GM18870 (cell line): ENCODE measurements at regions not wholly inside any gene's neighbourhood (a gene's known extent, or its start where the extent isn't known, plus 50 kb on each side); places are given as distances from the start of the nearest gene placed in this dataset.

ENCODE experiments used
- ATAC-seq: cut with Tn5 transposase; IDR thresholded peaks from one replicate; pipeline ENCODE4 v1.9.1; 2021; ENCODE audit warnings: moderate library complexity; ENCODE audit not compliant: unreplicated experiment

GRCh38 chr4:14478504-14478903 lies 523.8 kb upstream of the CPEB2 start:
- ATAC-seq = no peak

DNA sequence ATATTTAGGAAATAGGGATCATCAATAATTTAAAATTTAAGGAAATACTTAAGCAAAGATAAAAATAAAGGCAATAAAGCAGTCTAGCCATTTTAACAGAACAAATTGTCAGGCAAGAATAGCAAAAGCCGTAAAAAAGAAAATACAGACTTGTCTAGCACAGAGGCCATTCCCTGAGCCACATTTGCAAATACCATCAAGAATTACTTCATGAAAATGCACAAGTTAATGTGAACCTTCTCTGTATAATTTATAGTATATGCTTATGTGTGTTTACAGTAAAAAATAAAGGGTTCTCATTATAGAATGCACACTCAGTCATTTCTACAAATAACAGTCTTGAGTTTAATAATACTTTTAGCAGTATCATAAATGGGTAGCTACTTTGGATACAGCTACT lies 505.9 kb upstream of the CPEB2 start:
- no peak for ATAC-seq

- no peak for ATAC-seq
Observed at GRCh38 chr4:14496969-14497368, 505.3 kb upstream of the CPEB2 start.

- ATAC-seq = no peak
Observed at GRCh38 chr4:14504162-14504561, 498.1 kb upstream of the CPEB2 start.

DNA sequence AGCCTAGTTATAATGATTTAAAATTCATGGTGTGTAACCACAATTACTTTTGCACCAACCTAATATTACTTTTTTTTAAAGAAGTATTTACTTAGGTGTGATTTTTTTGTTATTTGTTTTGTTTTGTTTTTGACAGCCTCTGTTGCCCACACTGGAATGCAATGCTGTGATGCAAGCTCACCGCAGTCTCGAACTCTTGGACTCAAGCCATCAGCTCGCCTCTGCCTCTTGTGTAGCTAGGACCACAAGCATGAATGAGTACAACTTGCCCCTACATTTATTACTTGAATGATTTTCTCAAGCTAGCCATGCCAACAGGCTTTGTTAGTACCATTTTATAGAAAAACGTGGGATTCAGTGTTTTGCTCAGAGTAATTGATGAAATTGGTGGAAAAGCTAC lies 488.8 kb upstream of the CPEB2 start:
- ATAC-seq = no peak

GRCh38 chr4:14515556-14515955 lies 486.7 kb upstream of the CPEB2 start:
- no peak for ATAC-seq

GRCh38 chr4:14518136-14518535 lies 484.1 kb upstream of the CPEB2 start:
- no peak for ATAC-seq

GRCh38 chr4:14520171-14520570 lies 482.1 kb upstream of the CPEB2 start:
- no peak for ATAC-seq

DNA sequence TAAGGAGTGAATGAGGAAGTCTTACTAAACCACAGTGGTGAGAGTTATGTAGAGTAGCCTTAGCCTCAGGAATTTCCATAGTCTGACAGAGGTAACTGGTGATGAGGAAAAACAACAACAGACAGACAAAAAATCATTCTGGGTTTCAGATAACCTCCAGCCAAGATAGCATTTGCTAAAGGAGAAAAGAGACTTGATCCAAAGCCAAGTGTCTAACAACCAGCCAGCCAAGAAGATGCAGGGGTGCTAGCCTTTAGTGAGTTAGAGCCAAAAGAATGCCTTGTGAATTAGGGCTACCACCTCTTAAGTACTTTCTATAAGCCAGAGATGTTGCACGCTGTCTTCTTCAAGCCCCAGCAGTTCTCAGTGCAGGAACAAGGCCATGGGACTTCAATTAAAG lies 478.0 kb upstream of the CPEB2 start:
- no peak for ATAC-seq

GRCh38 chr4:14528918-14529317 lies 473.4 kb upstream of the CPEB2 start:
- no peak for ATAC-seq

GRCh38 chr4:14529653-14530052 lies 472.6 kb upstream of the CPEB2 start:
- no peak for ATAC-seq

- no peak for ATAC-seq
Observed at GRCh38 chr4:14532436-14532835, 469.8 kb upstream of the CPEB2 start.

DNA sequence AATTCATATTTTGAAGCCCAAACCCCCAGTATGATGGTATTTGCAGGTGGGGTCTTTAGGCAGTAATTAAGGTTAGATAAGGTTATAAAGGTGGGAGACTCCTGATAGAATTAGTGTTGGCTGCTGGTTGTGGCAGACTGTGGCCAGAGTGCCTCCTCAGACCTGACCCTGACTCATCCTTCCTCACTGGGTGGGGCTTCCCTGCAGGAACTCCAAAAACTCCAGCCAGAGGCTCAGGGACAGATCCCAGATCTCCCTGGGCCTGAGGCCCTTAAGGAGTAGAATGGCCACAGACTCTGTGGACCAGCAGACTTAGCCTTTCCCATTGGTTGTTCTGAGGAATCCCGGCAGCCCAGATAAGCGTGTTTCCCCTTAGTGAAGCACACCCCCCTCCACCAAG lies 463.0 kb upstream of the CPEB2 start:
- ATAC-seq = no peak

- ATAC-seq = no peak
Observed at GRCh38 chr4:14545163-14545562, 457.1 kb upstream of the CPEB2 start.

DNA sequence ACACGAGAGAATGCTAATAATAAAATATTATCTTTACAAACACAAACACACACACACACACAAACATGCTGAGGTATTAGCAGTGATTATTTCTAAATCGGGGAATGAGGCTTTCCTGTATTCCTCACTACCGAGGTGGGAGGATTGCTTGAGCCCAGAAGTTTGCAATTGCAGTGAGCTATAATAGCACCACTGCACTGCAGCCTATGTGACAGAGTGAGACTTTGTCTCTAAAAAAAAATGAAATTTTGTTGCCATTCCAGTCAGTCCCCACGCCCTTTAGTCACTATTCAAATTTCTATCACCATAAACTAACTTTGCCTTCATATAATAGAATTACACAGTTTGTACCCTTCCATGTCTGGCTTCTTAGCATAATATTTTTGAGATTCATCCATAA lies 456.5 kb upstream of the CPEB2 start:
- ATAC-seq = no peak

DNA sequence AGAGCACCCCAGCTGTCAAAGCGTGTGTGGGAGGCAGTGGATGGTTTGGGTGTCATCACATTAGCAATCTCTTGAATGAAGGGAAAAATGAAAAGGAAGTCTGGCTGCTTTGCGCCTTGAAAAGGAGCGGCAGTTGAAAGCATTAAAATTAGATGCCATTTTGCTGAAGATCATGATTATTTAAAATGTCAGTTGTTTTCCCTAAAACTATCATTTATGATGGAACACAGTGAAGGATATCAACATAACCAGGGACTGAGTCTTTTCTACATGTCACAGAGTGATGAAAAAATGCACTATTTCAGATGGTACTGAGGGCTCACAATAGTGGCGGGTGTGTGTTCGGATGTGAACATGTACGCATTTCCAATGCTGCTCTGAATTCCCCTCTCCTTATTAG lies 450.2 kb upstream of the CPEB2 start:
- ATAC-seq = no peak

DNA sequence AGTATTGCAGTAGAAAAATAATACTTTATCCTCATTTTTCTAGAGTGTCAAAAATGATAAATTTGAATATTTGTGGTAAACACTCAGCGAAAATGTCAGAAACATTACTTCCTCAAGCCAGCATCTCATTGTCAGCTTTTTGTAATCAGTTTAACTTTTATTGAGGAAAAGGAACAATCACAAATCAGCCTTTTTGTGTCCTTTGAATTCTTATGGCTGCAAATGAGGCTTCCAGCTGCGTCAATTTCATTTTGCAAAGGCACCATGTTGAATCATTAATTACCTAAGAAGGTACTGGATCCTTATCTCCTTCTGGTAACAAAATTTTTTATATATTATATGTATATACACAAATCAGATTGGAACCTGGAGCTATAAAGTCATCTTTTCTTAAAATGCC lies 442.6 kb upstream of the CPEB2 start:
- ATAC-seq = no peak

DNA sequence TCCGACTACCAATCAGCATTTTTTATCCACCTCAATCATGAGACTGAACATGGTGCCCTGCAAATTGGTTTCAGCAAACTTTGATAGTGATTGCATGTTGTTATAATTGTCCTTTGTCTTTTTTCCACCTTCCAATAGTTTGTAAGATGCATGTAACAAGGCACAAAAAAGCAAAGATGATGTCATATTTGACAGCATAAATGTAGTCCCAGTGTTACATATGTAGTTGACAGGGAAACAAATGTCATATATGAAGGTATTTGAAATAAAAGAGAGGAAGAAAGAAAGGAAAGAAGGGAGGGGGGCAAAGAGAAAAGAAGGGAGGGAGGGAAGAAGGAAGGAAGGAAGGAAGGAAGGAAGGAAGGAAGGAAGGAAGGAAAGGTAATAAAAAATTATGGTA lies 441.7 kb upstream of the CPEB2 start:
- ATAC-seq = no peak

- ATAC-seq = no peak
Observed at GRCh38 chr4:14562901-14563300, 439.4 kb upstream of the CPEB2 start.

DNA sequence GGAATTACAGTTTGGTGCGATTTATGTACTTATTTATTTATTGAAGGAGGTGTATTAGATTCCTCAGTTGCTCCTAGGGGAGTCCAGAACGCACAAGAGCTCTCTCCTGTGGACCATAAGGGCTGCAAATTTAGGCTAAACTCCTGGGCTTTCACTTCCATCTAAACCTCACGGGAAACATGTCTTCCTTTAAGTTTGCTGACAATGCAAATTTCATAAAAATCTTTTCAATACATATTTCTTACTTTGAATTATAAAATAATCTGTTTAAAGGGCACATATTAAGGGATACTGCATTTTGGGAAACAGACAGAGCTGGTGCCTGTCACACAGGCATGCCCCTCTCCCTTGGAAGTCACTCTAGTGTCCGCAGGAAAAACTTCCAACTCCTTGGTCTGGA lies 438.0 kb upstream of the CPEB2 start:
- ATAC-seq = no peak

GRCh38 chr4:14566518-14566917 lies 435.8 kb upstream of the CPEB2 start:
- no peak for ATAC-seq

GRCh38 chr4:14568351-14568750 lies 433.9 kb upstream of the CPEB2 start:
- ATAC-seq = no peak

DNA sequence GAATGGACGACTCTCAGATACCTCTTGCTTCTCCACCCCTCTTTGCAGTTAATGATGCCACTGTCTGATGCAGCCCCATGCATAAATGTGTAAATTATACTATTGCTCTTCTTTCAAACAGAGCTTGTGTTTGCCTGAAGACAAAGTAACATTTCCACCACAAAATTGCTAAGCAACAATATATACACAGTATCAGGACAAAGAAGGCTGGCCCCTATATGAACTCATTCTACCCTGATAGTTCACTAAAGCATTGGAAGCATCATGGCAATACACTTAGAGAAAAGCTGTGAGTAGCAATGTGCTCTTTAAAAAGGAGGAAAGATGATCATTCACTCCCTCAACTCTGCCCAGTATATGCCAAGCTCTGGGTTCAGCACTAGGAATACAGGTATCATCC lies 427.0 kb upstream of the CPEB2 start:
- no peak for ATAC-seq

GRCh38 chr4:14575919-14576318 lies 426.4 kb upstream of the CPEB2 start:
- ATAC-seq = no peak
